ENCODE measurements at regions not wholly inside any gene's neighbourhood (a gene's known extent, or its start where the extent isn't known, plus 50 kb on each side); places are given as distances from the start of the nearest gene placed in this dataset.

DNA sequence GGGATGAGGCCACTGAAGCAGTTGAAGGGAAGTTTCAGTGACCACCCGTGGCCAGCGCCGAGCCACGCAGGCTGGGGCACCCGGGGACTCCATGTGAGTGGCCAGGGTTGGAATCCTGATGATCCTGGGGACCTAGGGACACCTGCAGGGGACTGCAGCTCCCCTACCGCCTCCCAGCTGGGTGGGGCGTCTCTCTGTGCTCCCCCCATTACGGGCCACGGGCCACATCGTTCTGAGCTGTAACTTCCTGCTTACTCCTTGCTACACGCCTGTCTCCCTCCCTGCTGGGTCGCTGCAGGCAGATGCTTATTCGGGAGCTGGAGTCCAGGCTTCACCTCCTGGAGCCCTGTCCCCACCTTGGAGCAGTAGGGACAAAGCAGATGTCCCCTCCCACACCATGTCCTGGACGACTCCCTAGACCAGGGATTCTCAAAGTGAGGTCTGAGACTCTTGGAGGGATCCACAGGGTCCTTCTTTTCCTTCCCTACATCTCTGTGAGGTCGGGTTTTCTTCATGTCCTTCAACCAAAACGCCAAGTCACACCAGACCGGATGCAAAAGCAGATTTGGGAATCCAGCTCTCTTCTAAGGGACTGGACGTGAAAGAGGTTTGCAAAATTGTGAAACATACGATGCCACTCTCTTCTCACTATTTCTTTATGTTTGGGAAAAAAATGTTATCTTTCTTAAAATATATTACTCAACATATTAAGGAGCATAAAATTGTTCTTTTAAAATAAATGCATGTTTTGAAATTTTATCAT lies 85.9 kb upstream of the NCOR2 start:
- Histone ChIP-seq H3K27ac (no peak overlapping the region), H3K27me3 (no peaks in the 10 kb centered on the region), H3K9me3 (ENCODE audit: low read depth) (no peaks in the 10 kb centered on the region), H3K36me3 (no peaks in the 10 kb centered on the region), H3K4me3 (no peak overlapping the region), H3K4me1 (ENCODE audit: low read depth) (peaks cover 10% of the 10 kb centered on the region)
- peak in 1 of 2 donors; percentile 45 for DNase-seq (ENCODE audit: low read depth in 1 of 2, low spot score in 1 of 2)
- TF ChIP-seq, protein P1, sequence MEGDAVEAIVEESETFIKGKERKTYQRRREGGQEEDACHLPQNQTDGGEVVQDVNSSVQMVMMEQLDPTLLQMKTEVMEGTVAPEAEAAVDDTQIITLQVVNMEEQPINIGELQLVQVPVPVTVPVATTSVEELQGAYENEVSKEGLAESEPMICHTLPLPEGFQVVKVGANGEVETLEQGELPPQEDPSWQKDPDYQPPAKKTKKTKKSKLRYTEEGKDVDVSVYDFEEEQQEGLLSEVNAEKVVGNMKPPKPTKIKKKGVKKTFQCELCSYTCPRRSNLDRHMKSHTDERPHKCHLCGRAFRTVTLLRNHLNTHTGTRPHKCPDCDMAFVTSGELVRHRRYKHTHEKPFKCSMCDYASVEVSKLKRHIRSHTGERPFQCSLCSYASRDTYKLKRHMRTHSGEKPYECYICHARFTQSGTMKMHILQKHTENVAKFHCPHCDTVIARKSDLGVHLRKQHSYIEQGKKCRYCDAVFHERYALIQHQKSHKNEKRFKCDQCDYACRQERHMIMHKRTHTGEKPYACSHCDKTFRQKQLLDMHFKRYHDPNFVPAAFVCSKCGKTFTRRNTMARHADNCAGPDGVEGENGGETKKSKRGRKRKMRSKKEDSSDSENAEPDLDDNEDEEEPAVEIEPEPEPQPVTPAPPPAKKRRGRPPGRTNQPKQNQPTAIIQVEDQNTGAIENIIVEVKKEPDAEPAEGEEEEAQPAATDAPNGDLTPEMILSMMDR (IDR thresholded peaks at IDR 0.05; ENCODE audit: low read depth, low read length), result no peak

DNA sequence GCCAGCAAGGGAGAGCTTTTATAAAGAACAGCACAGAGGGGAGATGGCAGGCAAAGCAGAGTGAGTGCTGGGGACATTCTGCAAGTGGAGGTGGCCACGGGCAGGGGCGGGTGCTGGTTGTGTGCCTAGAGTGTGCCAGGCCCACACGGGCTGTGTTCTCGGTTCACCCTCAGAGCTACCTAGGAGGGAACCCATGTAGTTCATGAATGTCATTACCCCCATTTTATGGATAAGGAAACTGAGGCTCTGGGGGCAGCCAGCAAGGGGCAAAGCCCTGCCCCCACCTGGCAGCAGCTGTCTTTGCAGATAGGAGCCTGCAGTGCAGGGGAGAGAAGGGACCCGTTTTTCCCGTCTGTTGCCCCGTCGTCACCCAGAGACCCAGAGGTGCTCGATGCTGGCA lies 85.2 kb upstream of the NCOR2 start:
- Histone ChIP-seq H3K9me3 (ENCODE audit: low read depth) (no peaks in the 10 kb centered on the region), H3K36me3 (no peaks in the 10 kb centered on the region), H3K4me3 (no peak overlapping the region), H3K4me1 (ENCODE audit: low read depth) (peaks cover 10% of the 10 kb centered on the region), H3K27ac (no peak overlapping the region), H3K27me3 (no peaks in the 10 kb centered on the region)
- TF ChIP-seq, protein P1 (IDR thresholded peaks at IDR 0.05; ENCODE audit: low read depth, low read length), result no peak
- no peak for DNase-seq (ENCODE audit: low read depth in 1 of 2, low spot score in 1 of 2)

DNA sequence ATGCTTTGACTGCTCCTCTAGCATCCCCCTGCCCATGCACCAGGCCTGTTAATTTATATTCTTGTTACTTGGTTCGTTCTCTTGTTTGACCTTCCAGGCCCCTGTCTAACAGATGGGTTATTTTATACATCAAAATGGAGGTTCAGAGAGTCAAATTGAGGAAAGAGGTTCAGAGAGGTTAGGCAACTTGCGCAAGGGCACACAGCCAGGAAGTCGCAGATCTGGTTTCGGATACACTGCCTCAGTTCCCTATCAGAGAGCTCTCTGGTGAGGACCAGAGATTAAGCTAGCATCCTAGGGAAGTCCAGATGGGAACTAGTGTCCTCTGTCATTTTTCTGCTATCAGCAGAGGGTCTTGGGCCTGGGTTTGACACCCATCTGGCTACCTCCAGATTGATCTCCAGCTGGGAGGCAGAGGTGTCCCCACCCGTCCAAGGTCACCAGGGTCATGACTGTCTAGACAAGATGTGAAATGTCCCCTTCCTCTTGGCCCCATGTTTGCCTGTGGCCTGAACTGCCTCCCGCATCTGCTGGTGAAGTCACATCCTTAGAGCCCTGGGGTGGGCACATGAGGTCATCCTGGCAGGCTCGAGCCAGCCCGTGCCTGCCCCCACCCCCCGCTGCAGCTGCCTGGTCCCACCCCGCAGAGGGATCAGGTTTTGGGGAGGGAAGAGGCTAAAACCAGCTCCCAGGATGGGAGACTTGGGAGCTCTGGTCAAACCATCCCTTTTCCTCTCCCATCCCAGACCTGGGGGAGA lies 84.3 kb upstream of the NCOR2 start:
- no peaks in the 10 kb centered on the region for H3K36me3 ChIP-seq
- H3K27ac ChIP-seq, result no peak overlapping the region
- no peak overlapping the region for H3K4me3 ChIP-seq
- no peaks in the 10 kb centered on the region for H3K27me3 ChIP-seq
- TF ChIP-seq, protein P1 (IDR thresholded peaks at IDR 0.05; ENCODE audit: low read depth, low read length), result no peak
- DNase-seq (ENCODE audit: low read depth in 1 of 2, low spot score in 1 of 2), result no peak
- H3K9me3 ChIP-seq (ENCODE audit: low read depth), result no peaks in the 10 kb centered on the region
- H3K4me1 ChIP-seq (ENCODE audit: low read depth), result peaks cover 10% of the 10 kb centered on the region

- no peaks in the 10 kb centered on the region for H3K36me3 ChIP-seq
- H3K4me1 ChIP-seq (ENCODE audit: low read depth), result peaks cover 8% of the 10 kb centered on the region
- H3K27me3 ChIP-seq, result no peaks in the 10 kb centered on the region
- H3K4me3 ChIP-seq, result no peak overlapping the region
- DNase-seq (ENCODE audit: low read depth in 1 of 2, low spot score in 1 of 2), result no peak
- no peaks in the 10 kb centered on the region for H3K9me3 ChIP-seq (ENCODE audit: low read depth)
- TF ChIP-seq, protein P1 (IDR thresholded peaks at IDR 0.05; ENCODE audit: low read depth, low read length), result no peak
- no peak overlapping the region for H3K27ac ChIP-seq
These were observed 83.5 kb upstream of the NCOR2 start for GRCh38 chr12:124650912-124651311.

GRCh38 chr12:124648710-124649384 lies 81.4 kb upstream of the NCOR2 start:
- Histone ChIP-seq H3K4me3 (no peak overlapping the region), H3K27ac (no peak overlapping the region), H3K36me3 (no peaks in the 10 kb centered on the region), H3K4me1 (ENCODE audit: low read depth) (no peaks in the 10 kb centered on the region), H3K27me3 (no peaks in the 10 kb centered on the region), H3K9me3 (ENCODE audit: low read depth) (no peaks in the 10 kb centered on the region)
- TF ChIP-seq, protein P1 (IDR thresholded peaks at IDR 0.05; ENCODE audit: low read depth, low read length), result no peak
- no peak for DNase-seq (ENCODE audit: low read depth in 1 of 2, low spot score in 1 of 2)

All from cardiac muscle cell (in vitro differentiated cells and primary cell).